ENCODE measurements at regions not wholly inside any gene's neighbourhood (a gene's known extent, or its start where the extent isn't known, plus 50 kb on each side); places are given as distances from the start of the nearest gene placed in this dataset.

GRCh38 chrX:39164212-39164611, 363.0 kb downstream of the MID1IP1 start:
- Mint-ChIP-seq H3K4me3 (no peak overlapping the region), H3K36me3 (ENCODE audit: low read depth) (no peaks in the 10 kb centered on the region), H3K27me3 (peaks cover 31% of the 10 kb centered on the region), H3K9me3 (no peaks in the 10 kb centered on the region), H3K4me1 (ENCODE audit: low read depth) (peaks cover 36% of the 10 kb centered on the region), H3K27ac (no peak overlapping the region)
- intact Hi-C loops (cut with micrococcal nuclease): loop anchor here (10.0 kb wide), 1 partner anchor 81 kb away; no protein-coding TSS in a partner anchor

- no peak overlapping the region for H3K4me3 Mint-ChIP-seq
- no peaks in the 10 kb centered on the region for H3K9me3 Mint-ChIP-seq
- H3K27ac Mint-ChIP-seq: no peak overlapping the region
- intact Hi-C loops (cut with micrococcal nuclease): loop anchor here (10.0 kb wide), 1 partner anchor 80 kb away; no protein-coding TSS in a partner anchor
- H3K4me1 Mint-ChIP-seq (ENCODE audit: low read depth): peaks cover 27% of the 10 kb centered on the region
- H3K27me3 Mint-ChIP-seq: peaks cover 31% of the 10 kb centered on the region
- no peaks in the 10 kb centered on the region for H3K36me3 Mint-ChIP-seq (ENCODE audit: low read depth)
Observed at GRCh38 chrX:39165185-39165584, 363.9 kb downstream of the MID1IP1 start.

GRCh38 chrX:39165773-39166172, 364.5 kb downstream of the MID1IP1 start:
- intact Hi-C loops (cut with micrococcal nuclease): loop anchor here (10.0 kb wide), 1 partner anchor 79 kb away; no protein-coding TSS in a partner anchor
- no peak overlapping the region for H3K27ac Mint-ChIP-seq
- H3K36me3 Mint-ChIP-seq (ENCODE audit: low read depth): no peaks in the 10 kb centered on the region
- H3K9me3 Mint-ChIP-seq: no peaks in the 10 kb centered on the region
- H3K4me3 Mint-ChIP-seq: no peak overlapping the region
- H3K4me1 Mint-ChIP-seq (ENCODE audit: low read depth): peaks cover 21% of the 10 kb centered on the region
- H3K27me3 Mint-ChIP-seq: peaks cover 31% of the 10 kb centered on the region

DNA sequence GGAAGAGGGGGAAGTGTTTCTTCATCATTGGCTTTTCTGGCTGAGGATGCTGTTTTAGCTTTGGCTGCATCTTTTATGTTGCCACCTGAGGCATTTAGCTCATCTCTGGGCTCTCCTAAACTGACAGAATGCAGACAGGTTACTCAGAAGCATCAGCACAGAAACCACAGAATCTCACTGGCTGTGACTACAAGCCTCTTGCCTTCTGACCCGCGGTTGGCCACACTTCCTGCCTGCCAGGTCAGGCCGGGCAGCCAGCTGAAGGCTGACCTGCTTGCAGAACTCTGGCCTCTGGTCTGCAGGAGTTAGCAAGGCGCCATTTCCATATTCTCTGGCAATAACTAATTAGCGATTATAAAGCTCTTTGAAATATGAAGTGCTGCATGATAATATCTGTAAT, 366.5 kb downstream of the MID1IP1 start:
- Mint-ChIP-seq H3K27me3 (peaks cover 21% of the 10 kb centered on the region), H3K4me1 (ENCODE audit: low read depth) (peaks cover 4% of the 10 kb centered on the region), H3K27ac (no peak overlapping the region), H3K9me3 (no peaks in the 10 kb centered on the region), H3K4me3 (no peak overlapping the region), H3K36me3 (ENCODE audit: low read depth) (no peaks in the 10 kb centered on the region)
- intact Hi-C loops (cut with micrococcal nuclease): loop anchor here (10.0 kb wide), 1 partner anchor 77 kb away; no protein-coding TSS in a partner anchor

- H3K27ac Mint-ChIP-seq: no peak overlapping the region
- H3K4me3 Mint-ChIP-seq: no peak overlapping the region
- intact Hi-C loops (cut with micrococcal nuclease): loop anchor here (10.0 kb wide), 1 partner anchor 76 kb away; no protein-coding TSS in a partner anchor
Observed at GRCh38 chrX:39168609-39169008, 367.4 kb downstream of the MID1IP1 start.

GRCh38 chrX:39169976-39170375, 368.7 kb downstream of the MID1IP1 start:
- peaks cover 1% of the 10 kb centered on the region for H3K4me1 Mint-ChIP-seq (ENCODE audit: low read depth)
- H3K27me3 Mint-ChIP-seq: peaks cover 14% of the 10 kb centered on the region
- H3K9me3 Mint-ChIP-seq: no peaks in the 10 kb centered on the region
- no peak overlapping the region for H3K4me3 Mint-ChIP-seq
- H3K36me3 Mint-ChIP-seq (ENCODE audit: low read depth): no peaks in the 10 kb centered on the region
- no peak overlapping the region for H3K27ac Mint-ChIP-seq
- intact Hi-C loops (cut with micrococcal nuclease): loop anchor here (10.0 kb wide), 1 partner anchor 75 kb away; no protein-coding TSS in a partner anchor

More at GRCh38 chrX:39168609-39169008, 367.4 kb downstream of the MID1IP1 start:
- Mint-ChIP-seq H3K4me1 (ENCODE audit: low read depth) (no peaks in the 10 kb centered on the region), H3K36me3 (ENCODE audit: low read depth) (no peaks in the 10 kb centered on the region), H3K27me3 (peaks cover 18% of the 10 kb centered on the region), H3K9me3 (no peaks in the 10 kb centered on the region)

- Mint-ChIP-seq H3K27me3 (peaks cover 13% of the 10 kb centered on the region), H3K9me3 (no peaks in the 10 kb centered on the region), H3K4me1 (ENCODE audit: low read depth) (peaks cover 6% of the 10 kb centered on the region), H3K27ac (no peak overlapping the region), H3K36me3 (ENCODE audit: low read depth) (no peaks in the 10 kb centered on the region), H3K4me3 (no peak overlapping the region)
- intact Hi-C loops (cut with micrococcal nuclease): no loop called here
Observed at GRCh38 chrX:39170464-39170863, 369.2 kb downstream of the MID1IP1 start.

DNA sequence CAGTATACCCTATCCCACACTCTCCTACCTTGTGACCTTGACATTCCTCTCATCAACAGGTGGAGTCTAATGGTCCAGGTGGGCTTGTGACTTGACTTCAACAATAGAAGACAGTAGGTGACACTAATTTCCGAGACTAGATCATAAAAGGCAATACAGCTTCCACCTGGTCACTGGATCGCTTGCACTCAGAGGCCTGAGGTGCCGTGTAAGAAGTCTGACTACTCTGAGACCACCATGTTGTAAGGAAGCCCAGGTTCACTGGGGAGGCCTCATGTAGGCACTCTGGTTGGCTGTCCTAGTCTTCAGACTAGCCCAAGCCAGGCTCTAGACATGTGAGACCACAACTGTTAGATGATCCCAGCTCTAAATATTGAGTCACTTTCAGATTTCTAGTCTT, 370.4 kb downstream of the MID1IP1 start:
- H3K27ac Mint-ChIP-seq: no peak overlapping the region
- intact Hi-C loops (cut with micrococcal nuclease): no loop called here

GRCh38 chrX:39174241-39174771, 373.0 kb downstream of the MID1IP1 start:
- H3K4me3 Mint-ChIP-seq: no peak overlapping the region

More for the DNA sequence above, 370.4 kb downstream of the MID1IP1 start:
- Mint-ChIP-seq H3K36me3 (ENCODE audit: low read depth) (no peaks in the 10 kb centered on the region), H3K4me3 (no peak overlapping the region), H3K4me1 (ENCODE audit: low read depth) (peaks cover 7% of the 10 kb centered on the region), H3K9me3 (no peaks in the 10 kb centered on the region), H3K27me3 (peaks cover 9% of the 10 kb centered on the region)

GRCh38 chrX:39174772-39175417, 373.6 kb downstream of the MID1IP1 start:
- H3K36me3 Mint-ChIP-seq (ENCODE audit: low read depth): no peaks in the 10 kb centered on the region
- H3K4me1 Mint-ChIP-seq (ENCODE audit: low read depth): peaks cover 7% of the 10 kb centered on the region
- H3K9me3 Mint-ChIP-seq: no peaks in the 10 kb centered on the region
- intact Hi-C loops (cut with micrococcal nuclease): no loop called here
- peaks cover 2% of the 10 kb centered on the region for H3K27me3 Mint-ChIP-seq
- H3K4me3 Mint-ChIP-seq: no peak overlapping the region
- H3K27ac Mint-ChIP-seq: peak overlapping the region; percentile 30

More at GRCh38 chrX:39174241-39174771, 373.0 kb downstream of the MID1IP1 start:
- Mint-ChIP-seq H3K36me3 (ENCODE audit: low read depth) (no peaks in the 10 kb centered on the region), H3K9me3 (no peaks in the 10 kb centered on the region), H3K4me1 (ENCODE audit: low read depth) (peaks cover 7% of the 10 kb centered on the region), H3K27ac (peak overlapping the region; percentile 30), H3K27me3 (peaks cover 2% of the 10 kb centered on the region)
- intact Hi-C loops (cut with micrococcal nuclease): no loop called here

- Mint-ChIP-seq H3K27me3 (peaks cover 2% of the 10 kb centered on the region), H3K4me3 (no peak overlapping the region)
Observed at GRCh38 chrX:39175418-39176057, 374.3 kb downstream of the MID1IP1 start.

GRCh38 chrX:39176105-39176504, 374.8 kb downstream of the MID1IP1 start:
- Mint-ChIP-seq H3K36me3 (ENCODE audit: low read depth) (no peaks in the 10 kb centered on the region), H3K9me3 (no peaks in the 10 kb centered on the region), H3K27me3 (peaks cover 2% of the 10 kb centered on the region), H3K27ac (no peak overlapping the region), H3K4me1 (ENCODE audit: low read depth) (peaks cover 7% of the 10 kb centered on the region), H3K4me3 (no peak overlapping the region)
- intact Hi-C loops (cut with micrococcal nuclease): no loop called here

More at GRCh38 chrX:39175418-39176057, 374.3 kb downstream of the MID1IP1 start:
- Mint-ChIP-seq H3K36me3 (ENCODE audit: low read depth) (no peaks in the 10 kb centered on the region), H3K9me3 (no peaks in the 10 kb centered on the region), H3K27ac (peak overlapping the region; percentile 30), H3K4me1 (ENCODE audit: low read depth) (peaks cover 7% of the 10 kb centered on the region)
- intact Hi-C loops (cut with micrococcal nuclease): no loop called here

- no peaks in the 10 kb centered on the region for H3K4me1 Mint-ChIP-seq (ENCODE audit: low read depth)
- H3K27ac Mint-ChIP-seq: no peak overlapping the region
- H3K36me3 Mint-ChIP-seq (ENCODE audit: low read depth): no peaks in the 10 kb centered on the region
- H3K27me3 Mint-ChIP-seq: peaks cover 3% of the 10 kb centered on the region
- no peaks in the 10 kb centered on the region for H3K9me3 Mint-ChIP-seq
- H3K4me3 Mint-ChIP-seq: no peak overlapping the region
- intact Hi-C loops (cut with micrococcal nuclease): no loop called here
Observed at GRCh38 chrX:39189431-39189830, 388.2 kb downstream of the MID1IP1 start.

DNA sequence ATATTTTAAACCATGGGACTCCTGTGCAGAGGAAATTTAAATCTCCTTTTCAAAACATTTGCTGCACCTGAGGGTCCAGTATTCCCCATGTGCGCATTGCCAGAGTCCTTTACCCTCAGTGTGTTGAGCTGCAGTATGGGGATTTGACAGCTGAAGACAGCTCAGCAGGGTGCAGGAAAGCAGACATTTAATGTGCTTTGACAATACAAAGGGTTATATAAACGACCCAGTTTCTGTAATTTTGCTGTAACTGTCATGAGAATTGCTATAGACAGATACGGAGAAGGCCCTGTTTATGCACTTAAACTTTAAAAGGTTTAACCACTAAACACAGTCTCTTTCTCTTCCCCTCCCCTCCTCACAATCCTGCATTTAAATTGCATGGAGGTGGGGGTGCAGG, 393.4 kb downstream of the MID1IP1 start:
- peaks cover 13% of the 10 kb centered on the region for H3K27me3 Mint-ChIP-seq

More for the DNA sequence above, 393.4 kb downstream of the MID1IP1 start:
- H3K4me1 Mint-ChIP-seq (ENCODE audit: low read depth): peaks cover 22% of the 10 kb centered on the region
- intact Hi-C loops (cut with micrococcal nuclease): no loop called here
- H3K36me3 Mint-ChIP-seq (ENCODE audit: low read depth): no peaks in the 10 kb centered on the region
- no peak overlapping the region for H3K4me3 Mint-ChIP-seq
- H3K9me3 Mint-ChIP-seq: no peaks in the 10 kb centered on the region
- H3K27ac Mint-ChIP-seq: no peak overlapping the region
